Activated naive CD8-positive, alpha-beta T cell treated with anti-CD3 and anti-CD28 coated beads, Interleukin-2, amount 10 ng/mL, durations not matched to agents 7 days and 5 days (primary cell): ENCODE measurements at regions not wholly inside any gene's neighbourhood (a gene's known extent, or its start where the extent isn't known, plus 50 kb on each side); places are given as distances from the start of the nearest gene placed in this dataset.

Experiments used
- ATAC-seq: fragments of 150-1000 bp; cut with Tn5 transposase; one replicate; pipeline ENCODE4 v1.10.0; 2021; ENCODE audit warnings: low read depth, moderate library complexity
- POLR2A ChIA-PET: fragments of 350-600 bp; sonication (Branson Sonifier 250); formaldehyde crosslinking; loops from one replicate; lab custom pipeline; 2021; ENCODE audit warnings: antibody characterized with exemption; lab: Charles Lee
- DNase-seq: peaks from one replicate; pipeline ENCODE4 v3.0.0; 2021
- H3K27ac Mint-ChIP-seq: one replicate; pipeline ENCODE4 v1.8.0; 2022; ENCODE audit warnings: mild to moderate bottlenecking, mixed read lengths
- H3K27me3 Mint-ChIP-seq: one replicate; pipeline ENCODE4 v1.8.0; 2022; ENCODE audit warnings: mild to moderate bottlenecking, moderate library complexity, mixed read lengths
- H3K36me3 Mint-ChIP-seq: one replicate; pipeline ENCODE4 v1.8.0; 2021; ENCODE audit warnings: mild to moderate bottlenecking, mixed read lengths
- H3K4me1 Mint-ChIP-seq: one replicate; pipeline ENCODE4 v1.8.0; 2021; ENCODE audit warnings: mixed read lengths
- H3K4me3 Mint-ChIP-seq: one replicate; pipeline ENCODE4 v1.8.0; 2022; ENCODE audit warnings: mild to moderate bottlenecking, moderate library complexity, mixed read lengths
- H3K9me3 Mint-ChIP-seq: one replicate; pipeline ENCODE4 v1.8.0; 2021; ENCODE audit warnings: mixed read lengths

GRCh38 chr17:6241996-6242395 is 171.8 kb downstream of the WSCD1 start:
- Mint-ChIP-seq H3K9me3 (no peaks in the 10 kb centered on the region), H3K4me1 (peaks cover 2% of the 10 kb centered on the region), H3K27me3 (peaks cover 10% of the 10 kb centered on the region), H3K4me3 (no peak overlapping the region), H3K27ac (no peak overlapping the region), H3K36me3 (no peaks in the 10 kb centered on the region)
- DNase-seq (no peak), ATAC-seq (no peak)
- POLR2A ChIA-PET, result no interaction called here

GRCh38 chr17:6241381-6241780 is 171.2 kb downstream of the WSCD1 start:
- no peak overlapping the region for H3K4me3 Mint-ChIP-seq
- H3K27ac Mint-ChIP-seq, result no peak overlapping the region
- DNase-seq (no peak), ATAC-seq (no peak)
- H3K4me1 Mint-ChIP-seq, result peaks cover 2% of the 10 kb centered on the region
- peaks cover 10% of the 10 kb centered on the region for H3K27me3 Mint-ChIP-seq
- POLR2A ChIA-PET, result no interaction called here
- no peaks in the 10 kb centered on the region for H3K9me3 Mint-ChIP-seq
- H3K36me3 Mint-ChIP-seq, result no peaks in the 10 kb centered on the region

GRCh38 chr17:6240601-6241000 is 170.4 kb downstream of the WSCD1 start:
- no peak overlapping the region for H3K27ac Mint-ChIP-seq
- POLR2A ChIA-PET, result no interaction called here
- H3K4me3 Mint-ChIP-seq, result no peak overlapping the region
- ATAC-seq (no peak), DNase-seq (no peak)
- peaks cover 9% of the 10 kb centered on the region for H3K27me3 Mint-ChIP-seq
- no peaks in the 10 kb centered on the region for H3K9me3 Mint-ChIP-seq
- H3K4me1 Mint-ChIP-seq, result peaks cover 2% of the 10 kb centered on the region
- H3K36me3 Mint-ChIP-seq, result no peaks in the 10 kb centered on the region

- H3K9me3 Mint-ChIP-seq, result no peaks in the 10 kb centered on the region
- POLR2A ChIA-PET, result no interaction called here
- H3K27ac Mint-ChIP-seq, result no peak overlapping the region
- H3K27me3 Mint-ChIP-seq, result peaks cover 9% of the 10 kb centered on the region
- no peak overlapping the region for H3K4me3 Mint-ChIP-seq
- DNase-seq (no peak), ATAC-seq (no peak)
- H3K36me3 Mint-ChIP-seq, result no peaks in the 10 kb centered on the region
- peaks cover 2% of the 10 kb centered on the region for H3K4me1 Mint-ChIP-seq
Observed at GRCh38 chr17:6240001-6240400, 169.8 kb downstream of the WSCD1 start.

GRCh38 chr17:6239241-6239798 is 169.1 kb downstream of the WSCD1 start:
- no peak for ATAC-seq
- Mint-ChIP-seq H3K27ac (no peak overlapping the region), H3K27me3 (peaks cover 9% of the 10 kb centered on the region), H3K4me1 (peaks cover 2% of the 10 kb centered on the region), H3K9me3 (no peaks in the 10 kb centered on the region), H3K36me3 (no peaks in the 10 kb centered on the region), H3K4me3 (no peak overlapping the region)
- POLR2A ChIA-PET, result no interaction called here
- no peak for DNase-seq

- ATAC-seq, result no peak
- Mint-ChIP-seq H3K27ac (no peak overlapping the region), H3K9me3 (no peaks in the 10 kb centered on the region), H3K4me1 (no peaks in the 10 kb centered on the region), H3K4me3 (no peak overlapping the region), H3K36me3 (no peaks in the 10 kb centered on the region), H3K27me3 (peaks cover 4% of the 10 kb centered on the region)
- POLR2A ChIA-PET, result no interaction called here
- no peak for DNase-seq
Observed at GRCh38 chr17:6233856-6234255, 163.7 kb downstream of the WSCD1 start.

GRCh38 chr17:6233339-6233738 is 163.2 kb downstream of the WSCD1 start:
- no peaks in the 10 kb centered on the region for H3K4me1 Mint-ChIP-seq
- peaks cover 7% of the 10 kb centered on the region for H3K27me3 Mint-ChIP-seq
- POLR2A ChIA-PET, result no interaction called here
- ATAC-seq (no peak), DNase-seq (no peak)
- H3K4me3 Mint-ChIP-seq, result no peak overlapping the region
- H3K9me3 Mint-ChIP-seq, result no peaks in the 10 kb centered on the region
- no peak overlapping the region for H3K27ac Mint-ChIP-seq
- no peaks in the 10 kb centered on the region for H3K36me3 Mint-ChIP-seq

- Mint-ChIP-seq H3K9me3 (no peaks in the 10 kb centered on the region), H3K4me3 (no peak overlapping the region), H3K4me1 (no peaks in the 10 kb centered on the region), H3K27ac (no peak overlapping the region), H3K36me3 (no peaks in the 10 kb centered on the region), H3K27me3 (peaks cover 7% of the 10 kb centered on the region)
- POLR2A ChIA-PET, result no interaction called here
- DNase-seq (no peak), ATAC-seq (no peak)
Observed at GRCh38 chr17:6232732-6233101, 162.5 kb downstream of the WSCD1 start.

GRCh38 chr17:6231886-6232731 is 161.9 kb downstream of the WSCD1 start:
- no peaks in the 10 kb centered on the region for H3K36me3 Mint-ChIP-seq

GRCh38 chr17:6231465-6231864 is 161.3 kb downstream of the WSCD1 start:
- no peaks in the 10 kb centered on the region for H3K9me3 Mint-ChIP-seq
- no peak for ATAC-seq
- H3K4me3 Mint-ChIP-seq, result no peak overlapping the region
- H3K27me3 Mint-ChIP-seq, result peaks cover 5% of the 10 kb centered on the region
- no peaks in the 10 kb centered on the region for H3K4me1 Mint-ChIP-seq
- POLR2A ChIA-PET, result no interaction called here
- H3K36me3 Mint-ChIP-seq, result no peaks in the 10 kb centered on the region
- H3K27ac Mint-ChIP-seq, result no peak overlapping the region
- no peak for DNase-seq

More at GRCh38 chr17:6231886-6232731, 161.9 kb downstream of the WSCD1 start:
- DNase-seq (no peak), ATAC-seq (no peak)
- Mint-ChIP-seq H3K4me3 (no peak overlapping the region), H3K9me3 (no peaks in the 10 kb centered on the region), H3K27me3 (peaks cover 7% of the 10 kb centered on the region), H3K27ac (no peak overlapping the region), H3K4me1 (no peaks in the 10 kb centered on the region)
- POLR2A ChIA-PET, result no interaction called here

GRCh38 chr17:6218333-6218732 is 148.2 kb downstream of the WSCD1 start:
- Mint-ChIP-seq H3K27me3 (peaks cover 13% of the 10 kb centered on the region), H3K9me3 (peaks cover 3% of the 10 kb centered on the region), H3K36me3 (no peaks in the 10 kb centered on the region), H3K4me3 (no peak overlapping the region), H3K27ac (no peak overlapping the region), H3K4me1 (peaks cover 2% of the 10 kb centered on the region)
- DNase-seq (no peak), ATAC-seq (no peak)
- POLR2A ChIA-PET, result no interaction called here

GRCh38 chr17:6215071-6216035 is 145.2 kb downstream of the WSCD1 start:
- H3K36me3 Mint-ChIP-seq, result no peaks in the 10 kb centered on the region
- no peak overlapping the region for H3K27ac Mint-ChIP-seq
- DNase-seq, result no peak
- no peaks in the 10 kb centered on the region for H3K4me1 Mint-ChIP-seq
- H3K4me3 Mint-ChIP-seq, result no peak overlapping the region
- no peak for ATAC-seq
- H3K27me3 Mint-ChIP-seq, result peaks cover 8% of the 10 kb centered on the region
- POLR2A ChIA-PET, result no interaction called here
- H3K9me3 Mint-ChIP-seq, result no peaks in the 10 kb centered on the region

GRCh38 chr17:6213859-6214258 is 143.7 kb downstream of the WSCD1 start:
- Mint-ChIP-seq H3K36me3 (no peaks in the 10 kb centered on the region), H3K4me1 (no peaks in the 10 kb centered on the region), H3K9me3 (no peaks in the 10 kb centered on the region), H3K27ac (no peak overlapping the region), H3K4me3 (no peak overlapping the region), H3K27me3 (peaks cover 10% of the 10 kb centered on the region)
- DNase-seq, result no peak
- POLR2A ChIA-PET, result no interaction called here
- ATAC-seq, result no peak
